Endodermal cell (in vitro differentiated cells): ENCODE measurements at regions not wholly inside any gene's neighbourhood (a gene's known extent, or its start where the extent isn't known, plus 50 kb on each side); places are given as distances from the start of the nearest gene placed in this dataset.

Source experiments
- DNase-seq: peaks from one replicate; pipeline ENCODE4 v3.0.0-alpha.2; 2017
- H3K27ac ChIP-seq: 2 replicates; pipeline ENCODE4 v1.5.1; 2013; ENCODE audit warnings: mild to moderate bottlenecking, low read depth, low read length, moderate library complexity
- H3K27me3 ChIP-seq: 2 replicates; pipeline ENCODE4 v1.6.1; 2013; ENCODE audit warnings: mild to moderate bottlenecking, low read length, moderate library complexity; ENCODE audit not compliant: insufficient read depth, control insufficient read depth, poor library complexity, severe bottlenecking
- H3K36me3 ChIP-seq: 2 replicates; pipeline ENCODE4 v1.7.0; 2013; ENCODE audit warnings: mild to moderate bottlenecking, low read length, moderate library complexity; ENCODE audit not compliant: control insufficient read depth, insufficient read depth
- H3K4me1 ChIP-seq: one replicate; pipeline ENCODE4 v1.7.0; 2013; ENCODE audit warnings: low read length; ENCODE audit not compliant: control insufficient read depth, insufficient read depth
- H3K4me3 ChIP-seq: 2 replicates; pipeline ENCODE4 v1.5.1; 2013; ENCODE audit warnings: mild to moderate bottlenecking, low read length, moderate library complexity
- H3K9ac ChIP-seq: 2 replicates; pipeline ENCODE4 v1.6.1; 2013; ENCODE audit warnings: mild to moderate bottlenecking, low read length, moderate library complexity; ENCODE audit not compliant: poor library complexity, severe bottlenecking; ENCODE audit errors: extremely low read depth
- H3K9me3 ChIP-seq: 2 replicates; pipeline ENCODE4 v1.6.1; 2013; ENCODE audit warnings: mild to moderate bottlenecking, low read length, moderate library complexity; ENCODE audit not compliant: control insufficient read depth
- H3K27ac Mint-ChIP-seq: 2 replicates; pipeline ENCODE4 v1.8.0; 2020; ENCODE audit warnings: mixed read lengths
- H3K27me3 Mint-ChIP-seq: 2 replicates; pipeline ENCODE4 v1.8.0; 2021; ENCODE audit warnings: mild to moderate bottlenecking, mixed read lengths; ENCODE audit not compliant: insufficient read depth
- H3K36me3 Mint-ChIP-seq: 2 replicates; pipeline ENCODE4 v1.8.0; 2020; ENCODE audit warnings: low read depth, mixed read lengths
- H3K4me1 Mint-ChIP-seq: 2 replicates; pipeline ENCODE4 v1.8.0; 2020; ENCODE audit warnings: mixed read lengths
- H3K4me3 Mint-ChIP-seq: 2 replicates; pipeline ENCODE4 v1.8.0; 2020; ENCODE audit warnings: mild to moderate bottlenecking, moderate library complexity, mixed read lengths
- H3K9me3 Mint-ChIP-seq: 2 replicates; pipeline ENCODE4 v1.8.0; 2020; ENCODE audit warnings: mild to moderate bottlenecking, mixed read lengths
- WGBS, 2 experiments: methylation state at CpG; one replicate each; pipeline versions ENCODE4 v1.1.5 to v1.1.7; 2013; ENCODE audit warnings: missing lambda C conversion rate in 2 of 2, mixed read lengths in 1 of 2; ENCODE audit not compliant: insufficient coverage in 1 of 2, insufficient read length in 1 of 2; 5-methylcytosine and 5-hydroxymethylcytosine counted together
- TF ChIP-seq, protein P1 (sequence below): fragments of 200-600 bp; sonication (generic); conservative IDR thresholded peaks from 2 replicates; pipeline ENCODE4 v1.5.0; 2021; ENCODE audit warnings: antibody characterized with exemption, mild to moderate bottlenecking

DNA sequence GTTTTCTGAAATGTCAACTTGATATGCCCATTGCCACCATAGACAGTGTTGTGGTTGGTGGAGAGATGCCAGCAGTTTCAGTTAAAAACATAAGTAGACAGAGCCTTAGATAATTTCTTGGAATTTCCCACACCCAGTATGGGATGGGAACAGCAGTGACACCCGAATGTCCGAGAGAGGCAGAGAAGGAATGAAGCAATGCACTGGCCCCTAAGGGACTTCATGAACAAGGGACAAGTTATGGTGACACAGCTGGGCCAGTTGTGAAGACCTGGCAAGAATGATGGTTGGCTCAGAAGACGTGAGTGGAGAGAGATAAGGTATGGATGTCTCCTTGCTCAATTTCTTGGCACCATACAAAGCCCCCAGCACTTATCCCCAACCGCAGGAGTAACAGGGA lies 165.2 kb upstream of the APCDD1 start:
- Histone ChIP-seq H3K4me1 (peaks cover 4% of the 10 kb centered on the region), H3K9me3 (peaks cover 11% of the 10 kb centered on the region), H3K9ac (no peak overlapping the region), H3K27me3 (no peaks in the 10 kb centered on the region), H3K4me3 (no peak overlapping the region), H3K36me3 (no peaks in the 10 kb centered on the region), H3K27ac (no peak overlapping the region)
- WGBS, 2 experiments: 94 to 95% methylated on average over 2 to 4 of the region's 4 CpGs
- TF ChIP-seq, protein P1, sequence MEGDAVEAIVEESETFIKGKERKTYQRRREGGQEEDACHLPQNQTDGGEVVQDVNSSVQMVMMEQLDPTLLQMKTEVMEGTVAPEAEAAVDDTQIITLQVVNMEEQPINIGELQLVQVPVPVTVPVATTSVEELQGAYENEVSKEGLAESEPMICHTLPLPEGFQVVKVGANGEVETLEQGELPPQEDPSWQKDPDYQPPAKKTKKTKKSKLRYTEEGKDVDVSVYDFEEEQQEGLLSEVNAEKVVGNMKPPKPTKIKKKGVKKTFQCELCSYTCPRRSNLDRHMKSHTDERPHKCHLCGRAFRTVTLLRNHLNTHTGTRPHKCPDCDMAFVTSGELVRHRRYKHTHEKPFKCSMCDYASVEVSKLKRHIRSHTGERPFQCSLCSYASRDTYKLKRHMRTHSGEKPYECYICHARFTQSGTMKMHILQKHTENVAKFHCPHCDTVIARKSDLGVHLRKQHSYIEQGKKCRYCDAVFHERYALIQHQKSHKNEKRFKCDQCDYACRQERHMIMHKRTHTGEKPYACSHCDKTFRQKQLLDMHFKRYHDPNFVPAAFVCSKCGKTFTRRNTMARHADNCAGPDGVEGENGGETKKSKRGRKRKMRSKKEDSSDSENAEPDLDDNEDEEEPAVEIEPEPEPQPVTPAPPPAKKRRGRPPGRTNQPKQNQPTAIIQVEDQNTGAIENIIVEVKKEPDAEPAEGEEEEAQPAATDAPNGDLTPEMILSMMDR: no peak
- no peak for DNase-seq
- Mint-ChIP-seq H3K27me3 (no peaks in the 10 kb centered on the region), H3K4me3 (no peak overlapping the region), H3K4me1 (peaks cover 28% of the 10 kb centered on the region), H3K27ac (no peak overlapping the region), H3K9me3 (peaks cover 12% of the 10 kb centered on the region), H3K36me3 (peaks cover 4% of the 10 kb centered on the region)

DNA sequence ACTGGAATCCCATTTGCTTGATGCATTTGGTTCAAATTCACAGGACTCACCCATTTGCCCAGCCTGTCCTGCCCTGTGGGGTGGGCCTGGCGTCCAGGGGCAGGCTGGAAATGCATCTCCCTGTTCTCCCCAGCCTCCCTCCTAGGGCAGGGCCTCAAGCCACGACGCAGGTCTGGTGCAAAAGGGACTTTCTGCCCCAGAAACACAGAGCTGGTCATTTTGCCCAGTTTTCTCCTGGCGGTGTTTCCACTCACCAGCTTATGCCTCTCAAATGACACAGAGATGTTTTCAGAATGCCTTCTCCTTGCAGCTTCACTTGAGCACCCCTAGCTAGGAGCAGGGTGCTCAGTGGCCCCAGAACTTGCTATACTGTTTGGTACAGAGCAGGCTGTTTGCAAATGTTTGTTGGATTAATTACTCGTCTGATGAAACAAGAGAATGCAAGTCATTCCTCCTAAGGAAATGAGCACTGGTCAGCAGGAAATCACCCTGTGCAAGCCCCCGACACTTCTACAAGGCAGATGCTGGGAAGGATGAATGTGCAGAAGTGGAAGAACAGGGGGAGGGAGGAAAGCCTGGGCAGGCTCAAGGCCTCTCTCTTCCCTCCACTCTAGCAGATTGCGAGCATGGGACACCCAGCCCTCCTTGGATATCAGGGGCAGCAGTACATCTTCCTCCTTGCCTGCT lies 164.3 kb upstream of the APCDD1 start:
- TF ChIP-seq, protein P1: no peak
- Histone ChIP-seq H3K27ac (no peak overlapping the region), H3K4me1 (peaks cover 4% of the 10 kb centered on the region), H3K9ac (no peak overlapping the region), H3K27me3 (no peaks in the 10 kb centered on the region), H3K36me3 (no peaks in the 10 kb centered on the region), H3K4me3 (no peak overlapping the region), H3K9me3 (peaks cover 11% of the 10 kb centered on the region)
- H3K27ac Mint-ChIP-seq: no peak overlapping the region
- peaks cover 28% of the 10 kb centered on the region for H3K4me1 Mint-ChIP-seq
- DNase-seq: no peak
- H3K9me3 Mint-ChIP-seq: peaks cover 12% of the 10 kb centered on the region
- WGBS, 2 experiments: 86 to 93% methylated on average over 3 to 7 of the region's 7 CpGs
- H3K4me3 Mint-ChIP-seq: no peak overlapping the region
- H3K27me3 Mint-ChIP-seq: no peaks in the 10 kb centered on the region
- H3K36me3 Mint-ChIP-seq: peaks cover 4% of the 10 kb centered on the region

DNA sequence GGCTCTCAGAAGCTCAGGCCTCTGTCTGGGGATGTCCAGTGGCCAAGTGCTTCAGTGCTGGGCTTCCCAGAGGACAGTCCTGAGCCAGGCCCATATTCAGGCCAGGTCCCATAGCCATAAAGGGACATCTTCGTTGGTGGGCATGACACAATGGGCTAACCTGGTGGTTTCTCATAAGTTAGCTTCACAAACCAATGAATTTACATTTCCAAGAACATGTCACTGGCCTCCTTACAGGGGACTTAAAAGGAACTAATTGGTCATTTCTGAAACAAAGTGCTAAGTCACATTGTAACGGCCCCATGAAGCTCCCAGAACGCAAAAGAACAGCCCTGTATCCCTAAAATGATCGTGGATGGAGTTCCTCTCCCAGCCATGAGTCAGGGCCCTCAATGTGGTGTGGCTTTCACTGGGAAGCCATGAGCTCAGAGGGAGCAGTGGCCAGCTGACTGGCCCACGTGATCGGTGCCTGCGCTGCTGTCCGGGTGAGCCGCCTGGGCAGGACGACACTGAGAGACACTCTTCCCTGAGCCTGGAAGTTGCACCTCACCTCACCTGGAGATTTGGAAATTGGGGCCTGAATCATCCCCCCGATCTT lies 163.7 kb upstream of the APCDD1 start:
- TF ChIP-seq, protein P1: no peak
- H3K9ac ChIP-seq: no peak overlapping the region
- H3K36me3 ChIP-seq: no peaks in the 10 kb centered on the region
- H3K36me3 Mint-ChIP-seq: peaks cover 4% of the 10 kb centered on the region
- H3K27ac Mint-ChIP-seq: no peak overlapping the region
- no peak overlapping the region for H3K27ac ChIP-seq
- H3K4me3 Mint-ChIP-seq: no peak overlapping the region
- H3K27me3 Mint-ChIP-seq: no peaks in the 10 kb centered on the region
- no peak overlapping the region for H3K4me3 ChIP-seq
- peaks cover 4% of the 10 kb centered on the region for H3K4me1 ChIP-seq
- DNase-seq: no peak
- 94 to 100% methylated on average over 10 to 11 of the region's 11 CpGs for WGBS, 2 experiments
- H3K9me3 Mint-ChIP-seq: peaks cover 12% of the 10 kb centered on the region
- peaks cover 11% of the 10 kb centered on the region for H3K9me3 ChIP-seq
- peaks cover 30% of the 10 kb centered on the region for H3K4me1 Mint-ChIP-seq
- H3K27me3 ChIP-seq: no peaks in the 10 kb centered on the region
